HEK293 (cell line): ENCODE measurements at regions not wholly inside any gene's neighbourhood (a gene's known extent, or its start where the extent isn't known, plus 50 kb on each side); places are given as distances from the start of the nearest gene placed in this dataset.

ENCODE experiments used
- ATF2 ChIP-seq: fragments of 450-650 bp; formaldehyde crosslinking; IDR thresholded peaks from 2 replicates; pipeline ENCODE4 v1.5.1; 2016; ENCODE audit warnings: missing biosample characterization, missing genetic modification characterization, low read depth
- BCL11A ChIP-seq: fragments of 450-650 bp; formaldehyde crosslinking; IDR thresholded peaks from 2 replicates; pipeline ENCODE4 v1.5.1; 2016; ENCODE audit warnings: low read depth, missing biosample characterization, missing genetic modification characterization
- EGR2 ChIP-seq: fragments of 450-650 bp; formaldehyde crosslinking; IDR thresholded peaks from 2 replicates; pipeline ENCODE4 v1.5.1; 2016; ENCODE audit warnings: low read depth, missing biosample characterization, missing genetic modification characterization
- IKZF3 ChIP-seq: fragments of 450-650 bp; IDR thresholded peaks from 2 replicates; pipeline ENCODE4 v1.5.0; 2018; ENCODE audit warnings: missing biosample characterization, mild to moderate bottlenecking, missing genetic modification characterization, moderate library complexity
- KLF9 ChIP-seq: fragments of 450-650 bp; formaldehyde crosslinking; IDR thresholded peaks from 2 replicates; pipeline ENCODE4 v1.5.1; 2016; ENCODE audit warnings: missing biosample characterization, missing genetic modification characterization, low read depth
- ZFP3 ChIP-seq: fragments of 450-650 bp; formaldehyde crosslinking; IDR thresholded peaks from 2 replicates; pipeline ENCODE4 v1.5.1; 2016; ENCODE audit warnings: low read depth, missing biosample characterization, missing genetic modification characterization
- ZNF174 ChIP-seq: fragments of 450-650 bp; formaldehyde crosslinking; IDR thresholded peaks from 2 replicates; pipeline ENCODE4 v1.5.0; 2017; ENCODE audit warnings: missing biosample characterization, mild to moderate bottlenecking, missing genetic modification characterization
- ZNF585B ChIP-seq: fragments of 450-650 bp; formaldehyde crosslinking; IDR thresholded peaks from 2 replicates; pipeline ENCODE4 v1.5.1; 2016; ENCODE audit warnings: missing biosample characterization, missing genetic modification characterization
- TF ChIP-seq, protein P1 (sequence below): fragments of 450-650 bp; formaldehyde crosslinking; IDR thresholded peaks from 2 replicates; pipeline ENCODE4 v1.5.1; 2016; ENCODE audit warnings: missing biosample characterization, missing genetic modification characterization
- TF ChIP-seq, protein P2 (sequence below): fragments of 450-650 bp; formaldehyde crosslinking; IDR thresholded peaks from 2 replicates; pipeline ENCODE4 v1.5.1; 2016; ENCODE audit warnings: missing biosample characterization, missing genetic modification characterization
- TF ChIP-seq, protein P3 (sequence below): fragments of 450-650 bp; formaldehyde crosslinking; IDR thresholded peaks from 2 replicates; pipeline ENCODE4 v1.5.1; 2016; ENCODE audit warnings: missing biosample characterization, missing genetic modification characterization
- TF ChIP-seq, protein P4 (sequence below): fragments of 450-650 bp; formaldehyde crosslinking; IDR thresholded peaks from 2 replicates; pipeline ENCODE4 v1.5.1; 2016; ENCODE audit warnings: missing biosample characterization, missing genetic modification characterization

DNA sequence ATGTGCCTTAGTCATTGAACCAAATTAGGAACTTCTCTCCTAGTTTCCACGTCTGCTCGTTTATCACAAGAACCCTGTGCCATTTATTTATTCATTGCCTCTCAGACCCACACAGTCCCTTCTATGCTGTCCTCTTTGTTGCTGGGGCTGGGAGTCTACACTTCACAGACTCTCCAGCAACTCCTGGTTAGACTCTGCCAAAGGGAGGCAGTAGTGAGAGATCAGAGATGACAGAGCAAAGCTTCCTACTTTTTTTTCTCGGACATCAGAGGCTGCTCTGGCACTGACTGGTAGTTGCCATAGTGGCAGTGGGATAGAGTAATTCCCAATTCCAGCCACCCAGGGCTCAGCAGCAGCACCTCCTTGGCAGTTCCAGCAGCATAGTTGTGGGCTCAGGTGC lies 277.5 kb downstream of the BCL11A start:
- TF ChIP-seq, protein P1, sequence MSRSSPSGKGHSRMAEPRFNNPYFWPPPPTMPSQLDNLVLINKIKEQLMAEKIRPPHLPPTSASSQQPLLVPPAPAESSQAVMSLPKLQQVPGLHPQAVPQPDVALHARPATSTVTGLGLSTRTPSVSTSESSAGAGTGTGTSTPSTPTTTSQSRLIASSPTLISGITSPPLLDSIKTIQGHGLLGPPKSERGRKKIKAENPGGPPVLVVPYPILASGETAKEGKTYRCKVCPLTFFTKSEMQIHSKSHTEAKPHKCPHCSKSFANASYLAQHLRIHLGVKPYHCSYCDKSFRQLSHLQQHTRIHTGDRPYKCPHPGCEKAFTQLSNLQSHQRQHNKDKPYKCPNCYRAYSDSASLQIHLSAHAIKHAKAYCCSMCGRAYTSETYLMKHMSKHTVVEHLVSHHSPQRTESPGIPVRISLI (tag by site-specific recombination), result no peak
- TF ChIP-seq KLF9 (tag by site-specific recombination) (no peak), ATF2 (no peak), ZNF174 (tag by site-specific recombination) (no peak), EGR2 (tag by site-specific recombination) (no peak), ZNF585B (tag by site-specific recombination) (no peak), ZFP3 (tag by site-specific recombination) (no peak), BCL11A (tag by site-specific recombination) (no peak), IKZF3 (tag by site-specific recombination) (no peak)
- TF ChIP-seq, protein P2, sequence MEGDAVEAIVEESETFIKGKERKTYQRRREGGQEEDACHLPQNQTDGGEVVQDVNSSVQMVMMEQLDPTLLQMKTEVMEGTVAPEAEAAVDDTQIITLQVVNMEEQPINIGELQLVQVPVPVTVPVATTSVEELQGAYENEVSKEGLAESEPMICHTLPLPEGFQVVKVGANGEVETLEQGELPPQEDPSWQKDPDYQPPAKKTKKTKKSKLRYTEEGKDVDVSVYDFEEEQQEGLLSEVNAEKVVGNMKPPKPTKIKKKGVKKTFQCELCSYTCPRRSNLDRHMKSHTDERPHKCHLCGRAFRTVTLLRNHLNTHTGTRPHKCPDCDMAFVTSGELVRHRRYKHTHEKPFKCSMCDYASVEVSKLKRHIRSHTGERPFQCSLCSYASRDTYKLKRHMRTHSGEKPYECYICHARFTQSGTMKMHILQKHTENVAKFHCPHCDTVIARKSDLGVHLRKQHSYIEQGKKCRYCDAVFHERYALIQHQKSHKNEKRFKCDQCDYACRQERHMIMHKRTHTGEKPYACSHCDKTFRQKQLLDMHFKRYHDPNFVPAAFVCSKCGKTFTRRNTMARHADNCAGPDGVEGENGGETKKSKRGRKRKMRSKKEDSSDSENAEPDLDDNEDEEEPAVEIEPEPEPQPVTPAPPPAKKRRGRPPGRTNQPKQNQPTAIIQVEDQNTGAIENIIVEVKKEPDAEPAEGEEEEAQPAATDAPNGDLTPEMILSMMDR (tag by site-specific recombination), result no peak
- TF ChIP-seq, protein P3, sequence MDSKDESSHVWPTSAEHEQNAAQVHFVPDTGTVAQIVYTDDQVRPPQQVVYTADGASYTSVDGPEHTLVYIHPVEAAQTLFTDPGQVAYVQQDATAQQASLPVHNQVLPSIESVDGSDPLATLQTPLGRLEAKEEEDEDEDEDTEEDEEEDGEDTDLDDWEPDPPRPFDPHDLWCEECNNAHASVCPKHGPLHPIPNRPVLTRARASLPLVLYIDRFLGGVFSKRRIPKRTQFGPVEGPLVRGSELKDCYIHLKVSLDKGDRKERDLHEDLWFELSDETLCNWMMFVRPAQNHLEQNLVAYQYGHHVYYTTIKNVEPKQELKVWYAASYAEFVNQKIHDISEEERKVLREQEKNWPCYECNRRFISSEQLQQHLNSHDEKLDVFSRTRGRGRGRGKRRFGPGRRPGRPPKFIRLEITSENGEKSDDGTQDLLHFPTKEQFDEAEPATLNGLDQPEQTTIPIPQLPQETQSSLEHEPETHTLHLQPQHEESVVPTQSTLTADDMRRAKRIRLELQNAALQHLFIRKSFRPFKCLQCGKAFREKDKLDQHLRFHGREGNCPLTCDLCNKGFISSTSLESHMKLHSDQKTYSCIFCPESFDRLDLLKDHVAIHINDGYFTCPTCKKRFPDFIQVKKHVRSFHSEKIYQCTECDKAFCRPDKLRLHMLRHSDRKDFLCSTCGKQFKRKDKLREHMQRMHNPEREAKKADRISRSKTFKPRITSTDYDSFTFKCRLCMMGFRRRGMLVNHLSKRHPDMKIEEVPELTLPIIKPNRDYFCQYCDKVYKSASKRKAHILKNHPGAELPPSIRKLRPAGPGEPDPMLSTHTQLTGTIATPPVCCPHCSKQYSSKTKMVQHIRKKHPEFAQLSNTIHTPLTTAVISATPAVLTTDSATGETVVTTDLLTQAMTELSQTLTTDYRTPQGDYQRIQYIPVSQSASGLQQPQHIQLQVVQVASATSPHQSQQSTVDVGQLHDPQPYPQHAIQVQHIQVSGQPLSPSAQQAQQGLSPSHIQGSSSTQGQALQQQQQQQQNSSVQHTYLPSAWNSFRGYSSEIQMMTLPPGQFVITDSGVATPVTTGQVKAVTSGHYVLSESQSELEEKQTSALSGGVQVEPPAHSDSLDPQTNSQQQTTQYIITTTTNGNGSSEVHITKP (tag by site-specific recombination), result no peak
- TF ChIP-seq, protein P4, sequence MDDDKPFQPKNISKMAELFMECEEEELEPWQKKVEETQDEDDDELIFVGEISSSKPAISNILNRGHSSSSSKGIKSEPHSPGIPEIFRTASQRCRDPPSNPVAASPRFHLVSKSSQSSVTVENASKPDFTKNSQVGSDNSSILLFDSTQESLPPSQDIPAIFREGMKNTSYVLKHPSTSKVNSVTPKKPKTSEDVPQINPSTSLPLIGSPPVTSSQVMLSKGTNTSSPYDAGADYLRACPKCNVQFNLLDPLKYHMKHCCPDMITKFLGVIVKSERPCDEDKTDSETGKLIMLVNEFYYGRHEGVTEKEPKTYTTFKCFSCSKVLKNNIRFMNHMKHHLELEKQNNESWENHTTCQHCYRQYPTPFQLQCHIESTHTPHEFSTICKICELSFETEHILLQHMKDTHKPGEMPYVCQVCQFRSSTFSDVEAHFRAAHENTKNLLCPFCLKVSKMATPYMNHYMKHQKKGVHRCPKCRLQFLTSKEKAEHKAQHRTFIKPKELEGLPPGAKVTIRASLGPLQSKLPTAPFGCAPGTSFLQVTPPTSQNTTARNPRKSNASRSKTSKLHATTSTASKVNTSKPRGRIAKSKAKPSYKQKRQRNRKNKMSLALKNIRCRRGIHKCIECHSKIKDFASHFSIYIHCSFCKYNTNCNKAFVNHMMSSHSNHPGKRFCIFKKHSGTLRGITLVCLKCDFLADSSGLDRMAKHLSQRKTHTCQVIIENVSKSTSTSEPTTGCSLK (tag by site-specific recombination), result no peak
